GM21717 (cell line): ENCODE measurements at regions not wholly inside any gene's neighbourhood (a gene's known extent, or its start where the extent isn't known, plus 50 kb on each side); places are given as distances from the start of the nearest gene placed in this dataset.
"Not testable (repeated sequence)": the region's sequence is repeated elsewhere in the genome, so short reads cannot be mapped to it uniquely, and the experiment has no call there.

Source experiments
- ATAC-seq: cut with Tn5 transposase; IDR thresholded peaks from one replicate; pipeline ENCODE4 v1.9.1; 2021; ENCODE audit warnings: mild to moderate bottlenecking, moderate library complexity; ENCODE audit not compliant: unreplicated experiment

- ATAC-seq = peak; percentile 78
Measured at GRCh38 chr6:144353871-144354314, 68.8 kb downstream of the UTRN start.

GRCh38 chr6:144359783-144360182 lies 74.6 kb downstream of the UTRN start:
- no peak for ATAC-seq

- ATAC-seq = no peak
Measured at GRCh38 chr6:144360401-144360800, 75.3 kb downstream of the UTRN start.

- ATAC-seq = no peak
Measured at GRCh38 chr6:144361016-144361415, 75.9 kb downstream of the UTRN start.

GRCh38 chr6:144362042-144363018 lies 77.2 kb downstream of the UTRN start:
- ATAC-seq = no peak

- no peak for ATAC-seq
Measured at GRCh38 chr6:144364208-144364720, 79.1 kb downstream of the UTRN start.

- no peak for ATAC-seq
Measured at GRCh38 chr6:144364782-144365181, 79.6 kb downstream of the UTRN start.

GRCh38 chr6:144365271-144365670 lies 80.1 kb downstream of the UTRN start:
- ATAC-seq = no peak

- ATAC-seq = not testable (repeated sequence)
Measured at GRCh38 chr6:144369696-144370095, 84.6 kb downstream of the UTRN start.

- ATAC-seq = no peak
Measured at GRCh38 chr6:144372116-144372515, 87.0 kb downstream of the UTRN start.

- no peak for ATAC-seq
Measured at GRCh38 chr6:144372611-144373594, 87.8 kb downstream of the UTRN start.

- not testable (repeated sequence) for ATAC-seq
Measured at GRCh38 chr6:144374525-144374924, 89.4 kb downstream of the UTRN start.

GRCh38 chr6:144377586-144378210 lies 92.6 kb downstream of the UTRN start:
- ATAC-seq = no peak

GRCh38 chr6:144378437-144378836 lies 93.3 kb downstream of the UTRN start:
- ATAC-seq = no peak

- ATAC-seq = no peak
Measured at GRCh38 chr6:144379356-144379755, 94.2 kb downstream of the UTRN start.

- not testable (repeated sequence) for ATAC-seq
Measured at GRCh38 chr6:144381499-144381898, 96.4 kb downstream of the UTRN start.

GRCh38 chr6:144383336-144383735 lies 98.2 kb downstream of the UTRN start:
- no peak for ATAC-seq

- ATAC-seq = no peak
Measured at GRCh38 chr6:144384427-144384826, 99.3 kb downstream of the UTRN start.

GRCh38 chr6:144389474-144389873 lies 104.3 kb downstream of the UTRN start:
- ATAC-seq = not testable (repeated sequence)

GRCh38 chr6:144390202-144390601 lies 105.1 kb downstream of the UTRN start:
- no peak for ATAC-seq

GRCh38 chr6:144390886-144391285 lies 105.8 kb downstream of the UTRN start:
- ATAC-seq = no peak
